MCF 10A (cell line): ENCODE measurements at regions not wholly inside any gene's neighbourhood (a gene's known extent, or its start where the extent isn't known, plus 50 kb on each side); places are given as distances from the start of the nearest gene placed in this dataset.

Source experiments
- BruUV-seq: library from RNA; stranded (reverse); fragments of 400-500 nt; replicated peaks from 2 replicates; lab custom pipeline; 2021; lab: Mats Ljungman, UMichigan
- CTCF ChIA-PET: fragments of 300-600 bp; sonication (Branson Sonifier 250); formaldehyde crosslinking; extraction: SDS; loops from one replicate; lab custom pipeline; 2021; ENCODE audit warnings: antibody characterized with exemption, inconsistent platforms; lab: Yijun Ruan, JAX
- POLR2A ChIA-PET: fragments of 300-600, 350-650 bp; sonication (Branson Sonifier 250); formaldehyde crosslinking; extraction: SDS; loops from one replicate; lab custom pipeline; 2020; ENCODE audit warnings: antibody characterized with exemption, inconsistent platforms; lab: Yijun Ruan, JAX
- DNase-seq: peaks from one replicate; pipeline ENCODE4 v3.0.0-alpha.2; 2018; ENCODE audit not compliant: unreplicated experiment
- H3K27ac Mint-ChIP-seq: one replicate; pipeline ENCODE4 v1.8.0; 2022; ENCODE audit warnings: mild to moderate bottlenecking, low read depth, mixed read lengths; ENCODE audit not compliant: unreplicated experiment
- H3K27me3 Mint-ChIP-seq: one replicate; pipeline ENCODE4 v1.8.0; 2022; ENCODE audit warnings: mixed read lengths; ENCODE audit not compliant: insufficient read depth, unreplicated experiment
- H3K36me3 Mint-ChIP-seq: one replicate; pipeline ENCODE4 v1.8.0; 2022; ENCODE audit warnings: mild to moderate bottlenecking, moderate library complexity, mixed read lengths; ENCODE audit not compliant: insufficient read depth, unreplicated experiment
- H3K4me1 Mint-ChIP-seq: one replicate; pipeline ENCODE4 v1.8.0; 2022; ENCODE audit warnings: mixed read lengths; ENCODE audit not compliant: insufficient read depth, unreplicated experiment
- H3K4me3 Mint-ChIP-seq: one replicate; pipeline ENCODE4 v1.8.0; 2022; ENCODE audit warnings: mild to moderate bottlenecking, moderate library complexity, mixed read lengths; ENCODE audit not compliant: unreplicated experiment
- H3K9me3 Mint-ChIP-seq: one replicate; pipeline ENCODE4 v1.8.0; 2022; ENCODE audit warnings: mixed read lengths; ENCODE audit not compliant: unreplicated experiment
- intact Hi-C: fragments of 100-400 bp; cut with micrococcal nuclease; formaldehyde crosslinking; loops from 2 replicates; pipeline ENCODE4 v1.14.1; 2022
- TF ChIP-seq, protein P1 (sequence below): fragments of 200-600 bp; IDR thresholded peaks from one replicate; pipeline ENCODE4 v1.8.0; 2022; ENCODE audit warnings: antibody characterized with exemption, mild to moderate bottlenecking; ENCODE audit not compliant: unreplicated experiment

DNA sequence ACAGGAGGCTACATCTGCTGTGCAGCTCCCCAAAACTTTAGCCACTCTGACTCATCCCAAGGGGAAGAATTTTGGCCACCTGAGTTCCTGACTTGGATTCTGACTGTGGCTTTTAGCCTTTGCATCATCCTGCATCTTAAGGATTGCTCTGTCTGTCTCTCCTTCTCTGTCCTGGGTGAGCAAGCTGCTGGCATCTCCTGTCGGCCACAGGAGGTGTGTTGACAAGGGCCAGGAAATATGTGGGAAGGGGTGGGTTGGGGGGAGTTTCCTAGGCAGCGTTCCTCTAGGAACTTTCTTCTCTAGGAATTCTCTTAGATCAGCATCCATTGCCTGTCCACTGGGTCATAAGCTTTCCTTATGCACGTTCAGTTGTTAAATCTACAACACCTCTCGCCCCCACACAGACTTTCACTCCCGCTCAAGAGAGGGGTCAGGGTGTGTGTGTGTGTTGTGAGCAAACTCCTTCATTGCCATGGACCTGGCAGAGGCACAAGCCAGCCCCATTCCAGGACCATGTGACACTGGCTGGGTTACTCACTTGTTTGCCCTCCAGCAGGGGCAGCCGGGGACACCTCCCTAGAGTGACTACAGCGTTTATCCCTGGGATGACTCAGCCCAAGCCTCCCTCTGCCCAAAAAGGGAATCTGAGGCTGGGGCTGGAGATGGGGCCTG is 145.0 kb upstream of the DUSP10 start:
- no peaks in the 10 kb centered on the region for H3K27me3 Mint-ChIP-seq
- peaks cover 10% of the 10 kb centered on the region for H3K9me3 Mint-ChIP-seq
- DNase-seq = peak; percentile 99
- TF ChIP-seq, protein P1, sequence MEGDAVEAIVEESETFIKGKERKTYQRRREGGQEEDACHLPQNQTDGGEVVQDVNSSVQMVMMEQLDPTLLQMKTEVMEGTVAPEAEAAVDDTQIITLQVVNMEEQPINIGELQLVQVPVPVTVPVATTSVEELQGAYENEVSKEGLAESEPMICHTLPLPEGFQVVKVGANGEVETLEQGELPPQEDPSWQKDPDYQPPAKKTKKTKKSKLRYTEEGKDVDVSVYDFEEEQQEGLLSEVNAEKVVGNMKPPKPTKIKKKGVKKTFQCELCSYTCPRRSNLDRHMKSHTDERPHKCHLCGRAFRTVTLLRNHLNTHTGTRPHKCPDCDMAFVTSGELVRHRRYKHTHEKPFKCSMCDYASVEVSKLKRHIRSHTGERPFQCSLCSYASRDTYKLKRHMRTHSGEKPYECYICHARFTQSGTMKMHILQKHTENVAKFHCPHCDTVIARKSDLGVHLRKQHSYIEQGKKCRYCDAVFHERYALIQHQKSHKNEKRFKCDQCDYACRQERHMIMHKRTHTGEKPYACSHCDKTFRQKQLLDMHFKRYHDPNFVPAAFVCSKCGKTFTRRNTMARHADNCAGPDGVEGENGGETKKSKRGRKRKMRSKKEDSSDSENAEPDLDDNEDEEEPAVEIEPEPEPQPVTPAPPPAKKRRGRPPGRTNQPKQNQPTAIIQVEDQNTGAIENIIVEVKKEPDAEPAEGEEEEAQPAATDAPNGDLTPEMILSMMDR = peak; percentile 11
- H3K4me3 Mint-ChIP-seq = peak overlapping the region; percentile 55
- intact Hi-C loops = loop anchor here (1.0 to 5.0 kb wide), 9 partner anchors 28 to 568 kb away; partner anchors contain the start of gene DUSP10
- peak overlapping the region; percentile 85 for H3K27ac Mint-ChIP-seq
- no peaks in the 10 kb centered on the region for H3K36me3 Mint-ChIP-seq
- H3K4me1 Mint-ChIP-seq = peaks cover 60% of the 10 kb centered on the region
- CTCF ChIA-PET = interaction anchor here (0.6 to 9.3 kb wide), 22 partner anchors 12 to 569 kb away, joined by 3 to 104 read pairs (median 4); partner anchors contain the start of gene DUSP10
- BruUV-seq = TSS peak; percentile 43
- POLR2A ChIA-PET = interaction anchor here (0.6 to 4.9 kb wide), 26 partner anchors 8 to 1822 kb away, joined by 3 to 105 read pairs (median 6); partner anchors contain the start of gene DUSP10

DNA sequence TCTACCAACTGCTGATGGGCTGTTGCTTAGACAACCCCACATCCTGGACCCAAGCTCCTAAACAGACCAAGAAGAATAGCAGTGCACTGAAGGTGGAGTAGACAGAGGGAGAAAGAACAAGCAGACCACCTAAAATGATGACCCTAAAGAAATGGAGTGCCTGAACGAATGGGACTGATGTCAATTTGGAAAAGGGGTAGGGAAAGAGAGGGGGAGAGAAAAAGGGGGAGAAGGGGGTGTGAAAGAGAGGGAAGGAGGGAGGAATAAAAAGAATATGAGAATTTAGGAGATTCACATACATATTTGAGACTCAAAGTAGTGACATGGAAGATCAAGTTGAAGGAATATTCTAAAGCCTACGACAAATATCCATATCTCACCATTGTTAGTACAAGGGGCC is 144.4 kb upstream of the DUSP10 start:
- H3K36me3 Mint-ChIP-seq = no peaks in the 10 kb centered on the region
- peak overlapping the region; percentile 55 for H3K4me3 Mint-ChIP-seq
- H3K4me1 Mint-ChIP-seq = peaks cover 55% of the 10 kb centered on the region
- no peaks in the 10 kb centered on the region for H3K27me3 Mint-ChIP-seq
- peak overlapping the region; percentile 85 for H3K27ac Mint-ChIP-seq
- POLR2A ChIA-PET = interaction anchor here (0.6 to 4.9 kb wide), 22 partner anchors 9 to 1822 kb away, joined by 3 to 105 read pairs (median 7); partner anchors contain the start of gene DUSP10
- intact Hi-C loops = loop anchor here (2.0 to 5.0 kb wide), 5 partner anchors 28 to 568 kb away; no protein-coding TSS in a partner anchor
- BruUV-seq = no TSS peak
- TF ChIP-seq, protein P1 = no peak
- DNase-seq = no peak
- H3K9me3 Mint-ChIP-seq = peaks cover 10% of the 10 kb centered on the region
- CTCF ChIA-PET = interaction anchor here (0.6 to 9.3 kb wide), 19 partner anchors 11 to 569 kb away, joined by 3 to 104 read pairs (median 4); partner anchors contain the start of gene DUSP10

DNA sequence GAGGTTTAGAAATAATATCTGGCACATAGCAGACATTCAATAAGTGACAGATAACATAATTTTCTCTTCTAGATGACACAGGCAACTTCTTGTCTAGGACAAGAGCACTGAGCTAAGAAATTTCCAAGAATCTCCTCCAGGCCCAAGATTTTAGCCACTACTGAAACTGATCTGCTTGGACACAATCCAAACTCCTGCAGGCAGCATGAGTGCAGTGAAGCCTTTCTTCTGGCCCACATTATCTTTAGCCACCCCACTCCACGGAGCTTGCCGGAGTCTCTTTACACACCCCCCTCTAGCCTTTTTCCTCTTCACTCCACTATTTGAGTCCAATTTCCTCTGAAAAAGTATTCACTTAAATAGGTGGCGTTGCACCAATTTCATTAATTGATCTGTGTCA is 142.9 kb upstream of the DUSP10 start:
- CTCF ChIA-PET = interaction anchor here (0.6 to 9.3 kb wide), 5 partner anchors 10 to 407 kb away, joined by 4 to 104 read pairs (median 14); partner anchors contain the start of gene DUSP10
- no TSS peak for BruUV-seq
- H3K36me3 Mint-ChIP-seq = no peaks in the 10 kb centered on the region
- H3K27ac Mint-ChIP-seq = no peak overlapping the region
- no peaks in the 10 kb centered on the region for H3K9me3 Mint-ChIP-seq
- no peaks in the 10 kb centered on the region for H3K27me3 Mint-ChIP-seq
- no peak overlapping the region for H3K4me3 Mint-ChIP-seq
- POLR2A ChIA-PET = interaction anchor here (0.7 to 4.9 kb wide), 11 partner anchors 8 to 407 kb away, joined by 3 to 105 read pairs (median 5); partner anchors contain the start of gene DUSP10
- peaks cover 44% of the 10 kb centered on the region for H3K4me1 Mint-ChIP-seq
- TF ChIP-seq, protein P1 = no peak
- no peak for DNase-seq
- intact Hi-C loops = loop anchor here (5.0 kb wide), 2 partner anchors 83 to 112 kb away; no protein-coding TSS in a partner anchor
